ENCODE measurements at regions not wholly inside any gene's neighbourhood (a gene's known extent, or its start where the extent isn't known, plus 50 kb on each side); places are given as distances from the start of the nearest gene placed in this dataset.
"Not testable (repeated sequence)": the region's sequence is repeated elsewhere in the genome, so short reads cannot be mapped to it uniquely, and the experiment has no call there.

DNA sequence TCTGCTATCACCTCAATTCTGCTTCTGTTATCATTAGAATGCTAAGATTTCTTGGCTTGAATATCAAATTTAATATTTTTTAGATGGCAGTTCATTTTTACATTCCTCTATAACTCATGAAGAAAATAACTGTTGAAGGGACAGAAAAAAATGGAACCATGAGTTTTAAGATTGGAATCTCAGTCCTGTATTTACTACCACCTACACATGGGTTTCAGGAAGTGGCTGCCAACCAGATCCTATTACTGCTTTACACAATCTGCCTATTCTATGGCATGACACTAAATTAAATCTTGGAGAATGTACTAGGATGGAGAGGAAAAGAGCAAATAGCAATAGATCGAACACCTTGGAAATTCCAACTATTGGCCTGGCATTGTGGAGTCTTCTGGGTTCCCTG lies 140.8 kb downstream of the DUSP6 start:
- H3K9me3 ChIP-seq (ENCODE audit: control insufficient read depth, insufficient read depth, low read depth, low read length) = no peaks in the 10 kb centered on the region
- H3K9ac ChIP-seq (ENCODE audit: low read length) = no peak overlapping the region
- H3K27ac ChIP-seq (ENCODE audit: low read depth, low read length) = no peak overlapping the region
- H3K4me3 ChIP-seq (ENCODE audit: low read depth, low read length) = no peak overlapping the region
- no peaks in the 10 kb centered on the region for H3K36me3 ChIP-seq (ENCODE audit: control insufficient read depth, insufficient read depth, low read length)
- H3K4me1 ChIP-seq (ENCODE audit: control insufficient read depth, insufficient read depth, low read length) = peaks cover 10% of the 10 kb centered on the region; the same call in 1 of the 2 replicates
- H3K27me3 ChIP-seq (ENCODE audit: control insufficient read depth, insufficient read depth, low read length) = no peaks in the 10 kb centered on the region

DNA sequence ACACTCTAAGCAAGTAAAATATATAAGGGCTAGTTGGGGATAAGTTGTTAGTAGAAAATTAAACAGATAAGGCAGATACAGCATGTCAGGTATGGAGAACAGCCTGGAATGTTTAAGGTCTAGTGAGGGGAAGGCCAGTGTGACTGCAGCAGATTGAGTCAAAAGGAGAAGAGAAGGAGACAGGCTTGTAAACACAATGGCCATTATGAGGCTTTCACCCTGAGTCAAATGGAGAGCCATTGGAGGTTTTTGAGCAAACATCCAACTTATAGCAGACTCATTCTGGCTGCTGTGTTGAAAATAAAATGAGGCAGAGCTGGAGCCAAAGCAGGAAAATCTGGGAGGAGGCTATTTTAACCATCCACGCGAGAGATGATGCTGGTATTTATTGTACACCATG lies 142.0 kb downstream of the DUSP6 start:
- Histone ChIP-seq H3K9ac (ENCODE audit: low read length) (no peak overlapping the region), H3K9me3 (ENCODE audit: control insufficient read depth, insufficient read depth, low read depth, low read length) (no peaks in the 10 kb centered on the region), H3K4me1 (ENCODE audit: control insufficient read depth, insufficient read depth, low read length) (peaks cover 10% of the 10 kb centered on the region; the same call in 1 of the 2 replicates), H3K27me3 (ENCODE audit: control insufficient read depth, insufficient read depth, low read length) (no peaks in the 10 kb centered on the region), H3K4me3 (ENCODE audit: low read depth, low read length) (no peak overlapping the region), H3K36me3 (ENCODE audit: control insufficient read depth, insufficient read depth, low read length) (no peaks in the 10 kb centered on the region), H3K27ac (ENCODE audit: low read depth, low read length) (no peak overlapping the region)

GRCh38 chr12:89208661-89209096 lies 143.6 kb downstream of the DUSP6 start:
- Histone ChIP-seq H3K9me3 (ENCODE audit: control insufficient read depth, insufficient read depth, low read depth, low read length) (no peaks in the 10 kb centered on the region), H3K4me1 (ENCODE audit: control insufficient read depth, insufficient read depth, low read length) (peaks cover 10% of the 10 kb centered on the region; the same call in 1 of the 2 replicates), H3K27ac (ENCODE audit: low read depth, low read length) (no peak overlapping the region; the same call in 1 of the 2 replicates), H3K4me3 (ENCODE audit: low read depth, low read length) (no peak overlapping the region), H3K36me3 (ENCODE audit: control insufficient read depth, insufficient read depth, low read length) (no peaks in the 10 kb centered on the region), H3K27me3 (ENCODE audit: control insufficient read depth, insufficient read depth, low read length) (no peaks in the 10 kb centered on the region), H3K9ac (ENCODE audit: low read length) (no peak overlapping the region)

GRCh38 chr12:89206390-89206789 lies 145.9 kb downstream of the DUSP6 start:
- Histone ChIP-seq H3K4me3 (ENCODE audit: low read depth, low read length) (no peak overlapping the region), H3K4me1 (ENCODE audit: control insufficient read depth, insufficient read depth, low read length) (peaks cover 10% of the 10 kb centered on the region; the same call in 1 of the 2 replicates), H3K27ac (ENCODE audit: low read depth, low read length) (no peak overlapping the region)

GRCh38 chr12:89205517-89205916 lies 146.8 kb downstream of the DUSP6 start:
- no peaks in the 10 kb centered on the region for H3K9me3 ChIP-seq (ENCODE audit: control insufficient read depth, insufficient read depth, low read depth, low read length)
- H3K4me3 ChIP-seq (ENCODE audit: low read depth, low read length) = no peak overlapping the region
- no peaks in the 10 kb centered on the region for H3K36me3 ChIP-seq (ENCODE audit: control insufficient read depth, insufficient read depth, low read length)
- peaks cover 10% of the 10 kb centered on the region; the same call in 1 of the 2 replicates for H3K4me1 ChIP-seq (ENCODE audit: control insufficient read depth, insufficient read depth, low read length)
- H3K27me3 ChIP-seq (ENCODE audit: control insufficient read depth, insufficient read depth, low read length) = no peaks in the 10 kb centered on the region
- H3K27ac ChIP-seq (ENCODE audit: low read depth, low read length) = no peak overlapping the region
- H3K9ac ChIP-seq (ENCODE audit: low read length) = no peak overlapping the region

More at GRCh38 chr12:89206390-89206789, 145.9 kb downstream of the DUSP6 start:
- H3K27me3 ChIP-seq (ENCODE audit: control insufficient read depth, insufficient read depth, low read length) = no peaks in the 10 kb centered on the region
- H3K36me3 ChIP-seq (ENCODE audit: control insufficient read depth, insufficient read depth, low read length) = no peaks in the 10 kb centered on the region
- no peak overlapping the region for H3K9ac ChIP-seq (ENCODE audit: low read length)
- H3K9me3 ChIP-seq (ENCODE audit: control insufficient read depth, insufficient read depth, low read depth, low read length) = no peaks in the 10 kb centered on the region

GRCh38 chr12:89203144-89203543 lies 149.2 kb downstream of the DUSP6 start:
- H3K9me3 ChIP-seq (ENCODE audit: control insufficient read depth, insufficient read depth, low read depth, low read length) = no peaks in the 10 kb centered on the region
- no peak overlapping the region for H3K9ac ChIP-seq (ENCODE audit: low read length)
- no peaks in the 10 kb centered on the region for H3K4me1 ChIP-seq (ENCODE audit: control insufficient read depth, insufficient read depth, low read length)
- no peaks in the 10 kb centered on the region for H3K27me3 ChIP-seq (ENCODE audit: control insufficient read depth, insufficient read depth, low read length)
- no peaks in the 10 kb centered on the region for H3K36me3 ChIP-seq (ENCODE audit: control insufficient read depth, insufficient read depth, low read length)
- H3K27ac ChIP-seq (ENCODE audit: low read depth, low read length) = no peak overlapping the region
- no peak overlapping the region for H3K4me3 ChIP-seq (ENCODE audit: low read depth, low read length)

DNA sequence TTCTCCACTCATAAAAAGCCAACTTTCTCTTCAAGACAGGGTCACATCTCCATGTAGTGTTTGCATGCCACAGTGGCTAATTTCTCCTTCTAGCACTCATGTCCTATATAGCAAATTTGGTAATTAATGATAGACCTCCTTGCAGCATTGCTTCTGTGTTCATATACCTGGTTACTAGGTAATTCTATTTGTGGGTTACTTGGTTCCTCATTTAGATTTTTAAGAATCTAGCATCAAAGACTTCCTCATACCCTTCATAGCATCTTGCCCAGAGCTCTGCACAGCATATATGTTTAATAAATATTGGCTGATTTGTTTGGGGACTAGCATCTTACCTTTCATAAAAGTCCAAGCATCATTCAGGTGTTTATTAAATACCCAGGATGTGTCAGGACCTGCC lies 152.1 kb downstream of the DUSP6 start:
- no peaks in the 10 kb centered on the region for H3K36me3 ChIP-seq (ENCODE audit: control insufficient read depth, insufficient read depth, low read length)
- H3K27ac ChIP-seq (ENCODE audit: low read depth, low read length) = no peak overlapping the region
- H3K9me3 ChIP-seq (ENCODE audit: control insufficient read depth, insufficient read depth, low read depth, low read length) = no peaks in the 10 kb centered on the region
- no peaks in the 10 kb centered on the region for H3K27me3 ChIP-seq (ENCODE audit: control insufficient read depth, insufficient read depth, low read length)
- no peak overlapping the region for H3K4me3 ChIP-seq (ENCODE audit: low read depth, low read length)
- H3K4me1 ChIP-seq (ENCODE audit: control insufficient read depth, insufficient read depth, low read length) = no peaks in the 10 kb centered on the region
- H3K9ac ChIP-seq (ENCODE audit: low read length) = no peak overlapping the region

- H3K27me3 ChIP-seq (ENCODE audit: control insufficient read depth, insufficient read depth, low read length) = no peaks in the 10 kb centered on the region
- no peaks in the 10 kb centered on the region for H3K36me3 ChIP-seq (ENCODE audit: control insufficient read depth, insufficient read depth, low read length)
- no peak overlapping the region for H3K9ac ChIP-seq (ENCODE audit: low read length)
- H3K4me3 ChIP-seq (ENCODE audit: low read depth, low read length) = no peak overlapping the region
- peaks cover 2% of the 10 kb centered on the region; the same call in 1 of the 2 replicates for H3K9me3 ChIP-seq (ENCODE audit: control insufficient read depth, insufficient read depth, low read depth, low read length)
- no peak overlapping the region for H3K27ac ChIP-seq (ENCODE audit: low read depth, low read length)
- no peaks in the 10 kb centered on the region for H3K4me1 ChIP-seq (ENCODE audit: control insufficient read depth, insufficient read depth, low read length)
These were observed 156.8 kb downstream of the DUSP6 start for GRCh38 chr12:89195470-89195869.

GRCh38 chr12:89194683-89195082 lies 157.6 kb downstream of the DUSP6 start:
- Histone ChIP-seq H3K4me1 (ENCODE audit: control insufficient read depth, insufficient read depth, low read length) (no peaks in the 10 kb centered on the region), H3K27me3 (ENCODE audit: control insufficient read depth, insufficient read depth, low read length) (no peaks in the 10 kb centered on the region), H3K36me3 (ENCODE audit: control insufficient read depth, insufficient read depth, low read length) (no peaks in the 10 kb centered on the region), H3K9ac (ENCODE audit: low read length) (no peak overlapping the region), H3K4me3 (ENCODE audit: low read depth, low read length) (no peak overlapping the region), H3K9me3 (ENCODE audit: control insufficient read depth, insufficient read depth, low read depth, low read length) (peaks cover 10% of the 10 kb centered on the region; the same call in 1 of the 2 replicates), H3K27ac (ENCODE audit: low read depth, low read length) (no peak overlapping the region)

DNA sequence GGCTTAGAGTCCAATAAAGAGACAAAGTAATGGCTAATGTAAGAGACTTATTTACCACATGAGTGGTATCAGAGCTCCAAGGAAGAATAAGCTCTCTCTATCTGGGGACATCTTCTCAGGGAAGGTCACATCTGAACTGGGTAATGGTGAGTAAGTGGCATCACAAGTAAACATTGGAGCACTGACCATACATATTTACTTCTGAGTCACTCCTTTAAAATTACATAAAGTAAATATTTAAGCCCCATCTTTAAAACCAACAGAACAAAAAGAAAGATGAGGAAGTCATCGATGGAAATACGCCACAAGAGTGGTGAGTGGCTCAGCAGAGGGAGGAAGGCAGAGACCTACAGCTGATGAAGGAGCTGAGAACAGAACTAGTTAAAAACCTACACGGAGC lies 159.9 kb downstream of the DUSP6 start:
- H3K9ac ChIP-seq (ENCODE audit: low read length) = no peak overlapping the region
- no peaks in the 10 kb centered on the region for H3K27me3 ChIP-seq (ENCODE audit: control insufficient read depth, insufficient read depth, low read length)
- no peaks in the 10 kb centered on the region for H3K4me1 ChIP-seq (ENCODE audit: control insufficient read depth, insufficient read depth, low read length)
- no peak overlapping the region for H3K4me3 ChIP-seq (ENCODE audit: low read depth, low read length)
- peaks cover 16% of the 10 kb centered on the region for H3K9me3 ChIP-seq (ENCODE audit: control insufficient read depth, insufficient read depth, low read depth, low read length)
- no peaks in the 10 kb centered on the region for H3K36me3 ChIP-seq (ENCODE audit: control insufficient read depth, insufficient read depth, low read length)
- no peak overlapping the region for H3K27ac ChIP-seq (ENCODE audit: low read depth, low read length)

- H3K27ac ChIP-seq (ENCODE audit: low read depth, low read length); H3K4me3 ChIP-seq (ENCODE audit: low read depth, low read length); H3K9ac ChIP-seq (ENCODE audit: low read length); H3K27me3 ChIP-seq (ENCODE audit: control insufficient read depth, insufficient read depth, low read length); H3K36me3 ChIP-seq (ENCODE audit: control insufficient read depth, insufficient read depth, low read length); H3K4me1 ChIP-seq (ENCODE audit: control insufficient read depth, insufficient read depth, low read length): not testable (repeated sequence)
- peaks cover 16% of the 10 kb centered on the region for H3K9me3 ChIP-seq (ENCODE audit: control insufficient read depth, insufficient read depth, low read depth, low read length)
These were observed 160.7 kb downstream of the DUSP6 start for GRCh38 chr12:89191597-89191996.

DNA sequence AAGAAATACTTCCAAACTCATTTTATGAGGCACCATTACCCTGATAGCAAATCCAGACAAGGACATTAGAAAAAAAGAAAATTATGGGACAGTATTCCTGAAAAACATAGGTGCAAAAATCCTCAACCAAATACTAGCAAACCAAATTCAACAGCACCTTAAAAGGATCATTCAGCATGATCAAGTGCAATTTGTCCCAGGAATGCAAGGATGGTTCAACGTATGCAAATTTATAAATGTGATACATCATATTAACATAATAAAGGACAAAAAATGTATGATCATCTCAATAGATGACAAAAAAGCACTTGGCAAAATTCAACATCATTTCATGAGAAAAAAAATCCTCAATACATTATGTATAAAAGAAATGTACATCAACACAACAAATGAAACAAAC lies 162.9 kb downstream of the DUSP6 start:
- Histone ChIP-seq H3K4me1 (ENCODE audit: control insufficient read depth, insufficient read depth, low read length) (no peaks in the 10 kb centered on the region), H3K27me3 (ENCODE audit: control insufficient read depth, insufficient read depth, low read length) (no peaks in the 10 kb centered on the region), H3K36me3 (ENCODE audit: control insufficient read depth, insufficient read depth, low read length) (no peaks in the 10 kb centered on the region), H3K27ac (ENCODE audit: low read depth, low read length) (no peak overlapping the region), H3K4me3 (ENCODE audit: low read depth, low read length) (no peak overlapping the region), H3K9ac (ENCODE audit: low read length) (no peak overlapping the region), H3K9me3 (ENCODE audit: control insufficient read depth, insufficient read depth, low read depth, low read length) (peaks cover 16% of the 10 kb centered on the region)
